ENCODE measurements at regions not wholly inside any gene's neighbourhood (a gene's known extent, or its start where the extent isn't known, plus 50 kb on each side); places are given as distances from the start of the nearest gene placed in this dataset.

DNA sequence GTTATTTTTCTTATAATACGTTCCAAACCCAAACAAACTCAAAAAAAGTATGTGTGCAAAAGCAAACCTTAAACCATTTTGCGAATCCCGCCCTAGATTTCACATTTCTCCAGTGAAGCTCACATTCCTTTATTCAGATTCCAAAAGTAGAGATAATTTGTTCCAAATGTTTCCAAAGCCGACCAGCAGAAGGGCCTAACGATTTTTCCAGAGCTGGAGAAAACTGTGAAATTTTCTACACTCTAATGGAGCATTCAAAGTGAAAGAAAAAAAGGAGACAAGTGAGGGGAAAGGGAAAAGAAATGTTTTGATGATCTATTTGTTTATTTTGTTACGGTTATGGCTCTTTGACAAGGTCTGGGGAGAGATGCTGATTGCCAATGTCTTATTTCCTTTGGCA lies 286.5 kb upstream of the SLC14A2 start:
- 100% methylated on average over 1 of the region's 6 CpGs for WGBS (ENCODE audit: insufficient coverage)
- Mint-ChIP-seq H3K27ac (no peak overlapping the region), H3K36me3 (no peaks in the 10 kb centered on the region), H3K4me3 (no peak overlapping the region), H3K27me3 (ENCODE audit: low read depth in 3 of 3) (no peaks in the 10 kb centered on the region), H3K4me1 (no peaks in the 10 kb centered on the region), H3K9me3 (peaks cover 0 to 4% (median 0%) of the 10 kb centered on the region in 7 donors)
- no peak overlapping the region for H3K4me2 ChIP-seq (replicated peaks; ENCODE audit: extremely low read depth, low read length, poor library complexity, severe bottlenecking)
- TF ChIP-seq, protein P1, sequence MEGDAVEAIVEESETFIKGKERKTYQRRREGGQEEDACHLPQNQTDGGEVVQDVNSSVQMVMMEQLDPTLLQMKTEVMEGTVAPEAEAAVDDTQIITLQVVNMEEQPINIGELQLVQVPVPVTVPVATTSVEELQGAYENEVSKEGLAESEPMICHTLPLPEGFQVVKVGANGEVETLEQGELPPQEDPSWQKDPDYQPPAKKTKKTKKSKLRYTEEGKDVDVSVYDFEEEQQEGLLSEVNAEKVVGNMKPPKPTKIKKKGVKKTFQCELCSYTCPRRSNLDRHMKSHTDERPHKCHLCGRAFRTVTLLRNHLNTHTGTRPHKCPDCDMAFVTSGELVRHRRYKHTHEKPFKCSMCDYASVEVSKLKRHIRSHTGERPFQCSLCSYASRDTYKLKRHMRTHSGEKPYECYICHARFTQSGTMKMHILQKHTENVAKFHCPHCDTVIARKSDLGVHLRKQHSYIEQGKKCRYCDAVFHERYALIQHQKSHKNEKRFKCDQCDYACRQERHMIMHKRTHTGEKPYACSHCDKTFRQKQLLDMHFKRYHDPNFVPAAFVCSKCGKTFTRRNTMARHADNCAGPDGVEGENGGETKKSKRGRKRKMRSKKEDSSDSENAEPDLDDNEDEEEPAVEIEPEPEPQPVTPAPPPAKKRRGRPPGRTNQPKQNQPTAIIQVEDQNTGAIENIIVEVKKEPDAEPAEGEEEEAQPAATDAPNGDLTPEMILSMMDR (IDR thresholded peaks at IDR 0.05): no peak
- no peaks in the 10 kb centered on the region for H4K20me1 ChIP-seq (ENCODE audit: insufficient read depth, low read length)
- no peak overlapping the region for H3K27ac ChIP-seq (ENCODE audit: low read depth in 1 of 2, low read length in 2 of 2)
- intact Hi-C loops (cut with micrococcal nuclease): no loop called here
- H3K4me1 ChIP-seq (ENCODE audit: control insufficient read depth in 1 of 2, insufficient read depth in 2 of 2, low read length in 2 of 2): no peaks in the 10 kb centered on the region
- DNase-seq: no peak
- H3K4me3 ChIP-seq (replicated peaks in 1 of 3; ENCODE audit: low read depth in 2 of 3, low read length in 3 of 3): no peak overlapping the region
- H3K36me3 ChIP-seq (replicated peaks in 1 of 2; ENCODE audit: control insufficient read depth in 1 of 2, insufficient read depth in 2 of 2, low read length in 2 of 2): no peaks in the 10 kb centered on the region
- no peaks in the 10 kb centered on the region for H3K27me3 ChIP-seq (ENCODE audit: control insufficient read depth in 2 of 2, insufficient read depth in 2 of 2, low read length in 2 of 2)
- no peak overlapping the region for H2AFZ ChIP-seq (ENCODE audit: insufficient read depth, low read depth, low read length, poor library complexity, severe bottlenecking)
- H3K9ac ChIP-seq (ENCODE audit: insufficient read depth, low read length, poor library complexity, severe bottlenecking): no peak overlapping the region
- no peaks in the 10 kb centered on the region for H3K79me2 ChIP-seq (ENCODE audit: insufficient read depth, low read length)
- H3K9me3 ChIP-seq (replicated peaks in 1 of 2; ENCODE audit: control insufficient read depth in 1 of 2, insufficient read depth in 1 of 2, low read length in 2 of 2): no peaks in the 10 kb centered on the region

GRCh38 chr18:45329316-45329715 lies 286.0 kb upstream of the SLC14A2 start:
- no peaks in the 10 kb centered on the region for H3K27me3 ChIP-seq (ENCODE audit: control insufficient read depth in 2 of 2, insufficient read depth in 2 of 2, low read length in 2 of 2)
- no peak overlapping the region for H2AFZ ChIP-seq (ENCODE audit: insufficient read depth, low read depth, low read length, poor library complexity, severe bottlenecking)
- intact Hi-C loops (cut with micrococcal nuclease): no loop called here
- H3K27me3 Mint-ChIP-seq (ENCODE audit: low read depth in 3 of 3): no peaks in the 10 kb centered on the region
- no peaks in the 10 kb centered on the region for H3K79me2 ChIP-seq (ENCODE audit: insufficient read depth, low read length)
- H3K4me2 ChIP-seq (replicated peaks; ENCODE audit: extremely low read depth, low read length, poor library complexity, severe bottlenecking): no peak overlapping the region
- H3K4me3 ChIP-seq (replicated peaks in 1 of 3; ENCODE audit: low read depth in 2 of 3, low read length in 3 of 3): no peak overlapping the region
- peaks cover 0 to 4% (median 0%) of the 10 kb centered on the region in 7 donors for H3K9me3 Mint-ChIP-seq
- H3K9ac ChIP-seq (ENCODE audit: insufficient read depth, low read length, poor library complexity, severe bottlenecking): no peak overlapping the region
- H3K4me1 Mint-ChIP-seq: peaks cover 3% of the 10 kb centered on the region
- TF ChIP-seq, protein P1 (IDR thresholded peaks at IDR 0.05): no peak
- no peaks in the 10 kb centered on the region for H3K36me3 Mint-ChIP-seq
- H3K27ac ChIP-seq (ENCODE audit: low read depth in 1 of 2, low read length in 2 of 2): no peak overlapping the region
- H3K9me3 ChIP-seq (replicated peaks in 1 of 2; ENCODE audit: control insufficient read depth in 1 of 2, insufficient read depth in 1 of 2, low read length in 2 of 2): no peaks in the 10 kb centered on the region
- no peak overlapping the region for H3K4me3 Mint-ChIP-seq
- no peaks in the 10 kb centered on the region for H3K36me3 ChIP-seq (replicated peaks in 1 of 2; ENCODE audit: control insufficient read depth in 1 of 2, insufficient read depth in 2 of 2, low read length in 2 of 2)
- DNase-seq: no peak
- H3K27ac Mint-ChIP-seq: no peak overlapping the region
- no peaks in the 10 kb centered on the region for H4K20me1 ChIP-seq (ENCODE audit: insufficient read depth, low read length)
- H3K4me1 ChIP-seq (ENCODE audit: control insufficient read depth in 1 of 2, insufficient read depth in 2 of 2, low read length in 2 of 2): peaks cover 2 to 3% of the 10 kb centered on the region in 2 donors
